ENCODE measurements at regions not wholly inside any gene's neighbourhood (a gene's known extent, or its start where the extent isn't known, plus 50 kb on each side); places are given as distances from the start of the nearest gene placed in this dataset.

DNA sequence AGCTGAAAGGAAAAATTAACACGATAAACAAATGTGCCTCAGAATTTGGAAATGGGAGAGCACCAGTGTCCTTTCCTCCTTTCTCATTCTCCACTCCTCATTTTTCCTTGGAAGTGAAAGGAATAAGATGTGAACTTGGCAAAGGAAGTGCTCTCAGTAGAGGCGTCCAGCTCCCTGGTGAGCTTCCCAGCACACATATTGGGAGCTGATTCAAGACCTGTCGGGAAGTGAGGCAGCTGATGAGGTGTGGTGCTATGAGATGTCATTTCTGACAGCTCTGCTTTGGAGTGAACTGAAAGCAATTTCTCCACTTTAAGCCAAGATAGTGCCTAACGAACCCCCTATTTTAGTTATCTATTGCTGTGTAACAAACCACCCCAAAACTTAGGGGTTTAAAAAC lies 238.5 kb upstream of the IRX3 start:
- no peak for DNase-seq
- H3K27me3 ChIP-seq (ENCODE audit: control insufficient read depth, insufficient read depth, low read length) = no peaks in the 10 kb centered on the region
- intact Hi-C loops (cut with DNase I) = no loop called here
- H3K36me3 ChIP-seq (ENCODE audit: control insufficient read depth in 2 of 3, insufficient read depth in 3 of 3, low read length in 3 of 3) = no peaks in the 10 kb centered on the region
- H3K9me3 ChIP-seq (ENCODE audit: control insufficient read depth in 2 of 3, insufficient read depth in 1 of 3, low read length in 3 of 3) = peaks cover 0 to 12% (median 0%) of the 10 kb centered on the region in 3 donors
- H3K27ac ChIP-seq (ENCODE audit: low read depth in 2 of 2, low read length in 2 of 2) = no peak overlapping the region
- no peaks in the 10 kb centered on the region for H3K4me1 ChIP-seq (ENCODE audit: control insufficient read depth in 2 of 3, insufficient read depth in 2 of 3, low read depth in 1 of 3, low read length in 3 of 3)
- no peak for FAIRE-seq
- no peak overlapping the region for H3K4me3 ChIP-seq (ENCODE audit: low read length in 3 of 3)
- no peak overlapping the region for H3K9ac ChIP-seq (ENCODE audit: low read length in 3 of 3)
- TF ChIP-seq, protein P1, sequence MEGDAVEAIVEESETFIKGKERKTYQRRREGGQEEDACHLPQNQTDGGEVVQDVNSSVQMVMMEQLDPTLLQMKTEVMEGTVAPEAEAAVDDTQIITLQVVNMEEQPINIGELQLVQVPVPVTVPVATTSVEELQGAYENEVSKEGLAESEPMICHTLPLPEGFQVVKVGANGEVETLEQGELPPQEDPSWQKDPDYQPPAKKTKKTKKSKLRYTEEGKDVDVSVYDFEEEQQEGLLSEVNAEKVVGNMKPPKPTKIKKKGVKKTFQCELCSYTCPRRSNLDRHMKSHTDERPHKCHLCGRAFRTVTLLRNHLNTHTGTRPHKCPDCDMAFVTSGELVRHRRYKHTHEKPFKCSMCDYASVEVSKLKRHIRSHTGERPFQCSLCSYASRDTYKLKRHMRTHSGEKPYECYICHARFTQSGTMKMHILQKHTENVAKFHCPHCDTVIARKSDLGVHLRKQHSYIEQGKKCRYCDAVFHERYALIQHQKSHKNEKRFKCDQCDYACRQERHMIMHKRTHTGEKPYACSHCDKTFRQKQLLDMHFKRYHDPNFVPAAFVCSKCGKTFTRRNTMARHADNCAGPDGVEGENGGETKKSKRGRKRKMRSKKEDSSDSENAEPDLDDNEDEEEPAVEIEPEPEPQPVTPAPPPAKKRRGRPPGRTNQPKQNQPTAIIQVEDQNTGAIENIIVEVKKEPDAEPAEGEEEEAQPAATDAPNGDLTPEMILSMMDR (IDR thresholded peaks at IDR 0.05; ENCODE audit: borderline replicate concordance, extremely low read depth, insufficient read depth) = no peak

DNA sequence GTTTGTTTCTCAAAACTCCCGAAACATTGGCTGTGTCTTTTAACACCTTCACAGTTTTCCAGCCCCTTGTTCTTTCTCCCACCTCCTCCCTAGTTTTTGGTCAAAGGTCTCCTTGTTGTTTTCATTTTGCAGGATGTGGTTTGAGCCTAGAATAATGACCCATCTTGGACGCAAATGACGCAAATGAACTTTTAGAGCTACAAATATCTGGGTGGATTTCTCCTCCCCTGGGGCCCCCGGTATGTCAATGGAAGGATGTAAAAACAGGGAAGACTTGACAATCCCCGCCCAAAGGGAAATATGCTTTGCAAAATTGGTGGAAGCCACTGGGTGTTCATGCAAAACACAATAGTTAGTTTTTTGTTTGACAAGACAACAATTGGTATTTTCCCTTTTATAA lies 236.0 kb upstream of the IRX3 start:
- H3K9ac ChIP-seq (ENCODE audit: low read length in 3 of 3) = no peak overlapping the region
- H3K27ac ChIP-seq (ENCODE audit: low read depth in 2 of 2, low read length in 2 of 2) = no peak overlapping the region

DNA sequence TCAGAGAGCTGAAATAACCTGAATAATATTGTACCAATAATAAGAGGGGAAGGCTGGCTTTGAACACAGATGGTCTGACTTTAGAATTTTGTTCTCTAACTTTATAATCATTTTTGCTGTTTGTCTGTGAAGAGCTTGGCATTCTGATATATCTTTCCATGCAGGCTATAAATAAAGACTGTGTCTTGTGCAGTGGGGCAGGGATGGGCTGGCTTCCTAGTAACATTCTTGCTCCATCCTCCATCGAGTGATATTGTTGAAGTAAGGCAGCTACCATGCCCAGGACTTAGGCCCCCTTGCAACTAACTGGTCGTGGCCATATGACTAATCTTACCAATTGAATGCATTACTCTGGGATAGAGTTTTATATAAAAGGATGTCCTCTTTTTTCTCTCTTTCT lies 234.7 kb upstream of the IRX3 start:
- TF ChIP-seq, protein P1 (IDR thresholded peaks at IDR 0.05; ENCODE audit: borderline replicate concordance, extremely low read depth, insufficient read depth) = no peak
- peaks cover 0 to 9% (median 3%) of the 10 kb centered on the region in 3 donors for H3K9me3 ChIP-seq (ENCODE audit: control insufficient read depth in 2 of 3, insufficient read depth in 1 of 3, low read length in 3 of 3)
- H3K27me3 ChIP-seq (ENCODE audit: control insufficient read depth, insufficient read depth, low read length) = no peaks in the 10 kb centered on the region
- FAIRE-seq = no peak
- no peaks in the 10 kb centered on the region for H3K4me1 ChIP-seq (ENCODE audit: control insufficient read depth in 2 of 3, insufficient read depth in 2 of 3, low read depth in 1 of 3, low read length in 3 of 3)
- H3K4me3 ChIP-seq (ENCODE audit: low read length in 3 of 3) = no peak overlapping the region
- H3K27ac ChIP-seq (ENCODE audit: low read depth in 2 of 2, low read length in 2 of 2) = no peak overlapping the region
- H3K9ac ChIP-seq (ENCODE audit: low read length in 3 of 3) = no peak overlapping the region
- intact Hi-C loops (cut with DNase I) = no loop called here
- DNase-seq = no peak
- H3K36me3 ChIP-seq (ENCODE audit: control insufficient read depth in 2 of 3, insufficient read depth in 3 of 3, low read length in 3 of 3) = no peaks in the 10 kb centered on the region

More for the DNA sequence above, 236.0 kb upstream of the IRX3 start:
- intact Hi-C loops (cut with DNase I) = no loop called here
- Histone ChIP-seq H3K9me3 (ENCODE audit: control insufficient read depth in 2 of 3, insufficient read depth in 1 of 3, low read length in 3 of 3) (peaks cover 0 to 12% (median 3%) of the 10 kb centered on the region in 3 donors), H3K27me3 (ENCODE audit: control insufficient read depth, insufficient read depth, low read length) (no peaks in the 10 kb centered on the region), H3K4me1 (ENCODE audit: control insufficient read depth in 2 of 3, insufficient read depth in 2 of 3, low read depth in 1 of 3, low read length in 3 of 3) (no peaks in the 10 kb centered on the region), H3K4me3 (ENCODE audit: low read length in 3 of 3) (no peak overlapping the region), H3K36me3 (ENCODE audit: control insufficient read depth in 2 of 3, insufficient read depth in 3 of 3, low read length in 3 of 3) (no peaks in the 10 kb centered on the region)
- FAIRE-seq (no peak), DNase-seq (peak in 1 of 5 donors; percentile 67)
- TF ChIP-seq, protein P1 (IDR thresholded peaks at IDR 0.05; ENCODE audit: borderline replicate concordance, extremely low read depth, insufficient read depth) = no peak

DNA sequence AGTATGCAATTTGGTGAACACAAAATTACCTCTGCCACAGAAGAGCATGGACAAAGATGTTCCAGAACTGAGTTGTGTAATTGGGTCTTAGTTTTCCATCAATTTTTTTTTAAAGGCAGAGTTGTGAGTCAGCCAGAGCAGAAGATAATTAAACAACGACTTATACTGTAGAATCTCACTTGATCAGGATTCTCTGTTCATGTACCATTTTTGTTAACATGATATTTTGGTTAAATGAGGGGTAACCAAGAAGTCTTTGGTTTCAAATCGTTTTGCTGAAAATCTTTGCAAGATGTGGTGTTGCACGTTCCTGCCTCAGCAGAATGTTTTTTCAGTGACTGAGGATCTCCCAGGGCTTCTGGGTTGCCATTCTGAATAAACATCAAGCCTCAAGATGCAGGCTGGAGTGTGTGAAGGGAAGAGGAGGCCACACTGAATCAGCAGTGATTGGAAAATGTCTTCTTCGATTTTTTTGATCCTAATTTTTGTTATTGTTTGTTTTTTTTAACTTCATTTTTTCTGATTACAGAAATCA lies 232.6 kb upstream of the IRX3 start:
- peaks cover 0 to 3% (median 0%) of the 10 kb centered on the region in 3 donors for H3K9me3 ChIP-seq (ENCODE audit: control insufficient read depth in 2 of 3, insufficient read depth in 1 of 3, low read length in 3 of 3)
- TF ChIP-seq, protein P1 (IDR thresholded peaks at IDR 0.05; ENCODE audit: borderline replicate concordance, extremely low read depth, insufficient read depth) = no peak
- intact Hi-C loops (cut with DNase I) = no loop called here
- no peaks in the 10 kb centered on the region for H3K27me3 ChIP-seq (ENCODE audit: control insufficient read depth, insufficient read depth, low read length)
- FAIRE-seq (no peak), DNase-seq (no peak)
- no peak overlapping the region for H3K4me3 ChIP-seq (ENCODE audit: low read length in 3 of 3)
- H3K36me3 ChIP-seq (ENCODE audit: control insufficient read depth in 2 of 3, insufficient read depth in 3 of 3, low read length in 3 of 3) = no peaks in the 10 kb centered on the region
- H3K9ac ChIP-seq (ENCODE audit: low read length in 3 of 3) = no peak overlapping the region
- no peaks in the 10 kb centered on the region for H3K4me1 ChIP-seq (ENCODE audit: control insufficient read depth in 2 of 3, insufficient read depth in 2 of 3, low read depth in 1 of 3, low read length in 3 of 3)
- H3K27ac ChIP-seq (ENCODE audit: low read depth in 2 of 2, low read length in 2 of 2) = no peak overlapping the region
